Esophagus muscularis mucosa (tissue), 4 donors: ENCODE measurements at regions not wholly inside any gene's neighbourhood (a gene's known extent, or its start where the extent isn't known, plus 50 kb on each side); places are given as distances from the start of the nearest gene placed in this dataset.

Experiments used
- EP300 ChIP-seq: sonication (generic); formaldehyde crosslinking; IDR thresholded peaks from one replicate; pipeline ENCODE4 v1.6.1; 2017; ENCODE audit warnings: antibody characterized with exemption
- POLR2A ChIP-seq: fragments of 450-650 bp; IDR thresholded peaks from one replicate; pipeline ENCODE4 v1.6.1; 2017; ENCODE audit warnings: antibody characterized with exemption, moderate library complexity, mild to moderate bottlenecking, low read depth
- POLR2AphosphoS5 ChIP-seq, 2 donors: sonication (generic); formaldehyde crosslinking; IDR thresholded peaks; one replicate each; pipeline ENCODE4 v1.6.1; 2017; ENCODE audit warnings: antibody characterized with exemption in 2 of 2
- TF ChIP-seq, protein P1 (sequence below), 3 experiments: fragments of 200-600 bp in 2 of 3; fragments of 450-650 bp in 1 of 3; sonication (generic) in 2 of 3; IDR thresholded peaks; one replicate each; pipeline ENCODE4 v1.5.1; 2017 to 2019; ENCODE audit warnings: antibody characterized with exemption in 3 of 3, mild to moderate bottlenecking in 2 of 3, moderate library complexity in 1 of 3

DNA sequence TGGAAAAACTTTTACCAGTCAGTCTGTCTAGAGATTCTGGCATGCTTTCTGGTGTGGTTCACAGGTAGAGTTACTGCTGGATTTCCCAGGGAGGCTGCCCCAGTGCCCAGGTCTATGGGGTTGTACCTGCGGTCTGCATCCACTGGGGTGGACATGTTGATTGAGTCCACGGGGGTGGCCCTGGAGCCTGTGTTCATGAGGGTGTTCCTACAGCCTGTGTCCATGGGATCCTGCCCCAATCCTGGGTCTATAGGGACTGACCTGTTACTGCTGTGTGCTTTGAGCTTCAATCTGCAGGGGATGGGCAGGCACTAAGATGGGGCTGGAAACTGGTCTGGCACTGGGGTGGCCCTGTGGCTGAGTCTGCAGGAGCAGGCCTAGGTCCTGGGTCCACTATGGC is 54.5 kb upstream of the PRPS1L1 start:
- TF ChIP-seq, protein P1, sequence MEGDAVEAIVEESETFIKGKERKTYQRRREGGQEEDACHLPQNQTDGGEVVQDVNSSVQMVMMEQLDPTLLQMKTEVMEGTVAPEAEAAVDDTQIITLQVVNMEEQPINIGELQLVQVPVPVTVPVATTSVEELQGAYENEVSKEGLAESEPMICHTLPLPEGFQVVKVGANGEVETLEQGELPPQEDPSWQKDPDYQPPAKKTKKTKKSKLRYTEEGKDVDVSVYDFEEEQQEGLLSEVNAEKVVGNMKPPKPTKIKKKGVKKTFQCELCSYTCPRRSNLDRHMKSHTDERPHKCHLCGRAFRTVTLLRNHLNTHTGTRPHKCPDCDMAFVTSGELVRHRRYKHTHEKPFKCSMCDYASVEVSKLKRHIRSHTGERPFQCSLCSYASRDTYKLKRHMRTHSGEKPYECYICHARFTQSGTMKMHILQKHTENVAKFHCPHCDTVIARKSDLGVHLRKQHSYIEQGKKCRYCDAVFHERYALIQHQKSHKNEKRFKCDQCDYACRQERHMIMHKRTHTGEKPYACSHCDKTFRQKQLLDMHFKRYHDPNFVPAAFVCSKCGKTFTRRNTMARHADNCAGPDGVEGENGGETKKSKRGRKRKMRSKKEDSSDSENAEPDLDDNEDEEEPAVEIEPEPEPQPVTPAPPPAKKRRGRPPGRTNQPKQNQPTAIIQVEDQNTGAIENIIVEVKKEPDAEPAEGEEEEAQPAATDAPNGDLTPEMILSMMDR (IDR thresholded peaks at IDR 0.05) = no peak
- TF ChIP-seq POLR2AphosphoS5 (IDR thresholded peaks at IDR 0.05) (no peak), EP300 (no peak), POLR2A (no peak)
